NCI-H2107 treated with DMSO at 0.1 percent for 48 hours (cell line): ENCODE measurements at regions not wholly inside any gene's neighbourhood (a gene's known extent, or its start where the extent isn't known, plus 50 kb on each side); places are given as distances from the start of the nearest gene placed in this dataset.

Experiments
- DNase-seq: peaks from one replicate; lab custom pipeline; 2025; ENCODE audit not compliant: unreplicated experiment; lab: John Stamatoyannopoulos, UW

DNA sequence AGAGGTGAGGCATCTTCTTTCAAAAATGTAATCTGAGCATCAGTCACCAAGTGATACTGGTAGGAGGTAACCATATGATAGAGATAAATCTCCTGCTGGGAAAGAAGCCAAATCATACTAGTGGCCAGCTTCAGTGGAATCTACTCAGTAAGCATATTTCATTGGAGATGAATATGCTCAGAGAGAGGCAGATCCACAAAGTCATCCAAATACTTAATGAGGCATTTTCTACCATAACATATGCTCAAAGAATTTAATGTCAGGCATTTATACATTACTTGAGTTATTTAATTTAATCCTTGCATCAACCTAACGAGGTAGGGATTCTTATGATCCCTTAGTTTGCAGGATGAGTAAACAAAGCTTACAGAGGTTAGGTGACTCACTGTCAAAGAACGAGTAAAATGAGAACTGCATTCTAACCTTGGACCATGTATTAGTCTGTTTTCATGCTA lies 50.9 kb upstream of the DMRTA1 start:
- no peak for DNase-seq
